Breast epithelium (tissue), 3 donors: ENCODE measurements at regions not wholly inside any gene's neighbourhood (a gene's known extent, or its start where the extent isn't known, plus 50 kb on each side); places are given as distances from the start of the nearest gene placed in this dataset.

Experiments used
- CTCF ChIP-seq, 3 donors: fragments of 450-650 bp; IDR thresholded peaks; one replicate each; pipeline ENCODE4 v1.5.1; 2016 to 2017; ENCODE audit warnings: antibody characterized with exemption in 3 of 3, mild to moderate bottlenecking in 3 of 3, moderate library complexity in 3 of 3
- POLR2A ChIP-seq: fragments of 450-650 bp; IDR thresholded peaks from one replicate; pipeline ENCODE4 v1.6.1; 2016; ENCODE audit warnings: antibody characterized with exemption, mild to moderate bottlenecking, moderate library complexity
- POLR2AphosphoS5 ChIP-seq, 3 donors: sonication (generic); formaldehyde crosslinking; IDR thresholded peaks; one replicate each; pipeline ENCODE4 v1.6.1; 2017; ENCODE audit warnings: antibody characterized with exemption in 3 of 3

GRCh38 chr7:27339478-27339877, 96.9 kb downstream of the EVX1 start:
- TF ChIP-seq CTCF (IDR thresholded peaks at IDR 0.05) = no peak
- TF ChIP-seq POLR2A = no peak
- no peak for TF ChIP-seq POLR2AphosphoS5 (IDR thresholded peaks at IDR 0.05)
